OCI-LY7 (cell line): ENCODE measurements at regions not wholly inside any gene's neighbourhood (a gene's known extent, or its start where the extent isn't known, plus 50 kb on each side); places are given as distances from the start of the nearest gene placed in this dataset.
"Not testable (repeated sequence)": the region's sequence is repeated elsewhere in the genome, so short reads cannot be mapped to it uniquely, and the experiment has no call there.

Experiments used
- CTCF ChIP-seq: fragments of 200-600 bp; sonication (generic); conservative IDR thresholded peaks from 2 replicates; pipeline ENCODE4 v1.5.1; 2014; ENCODE audit warnings: mild to moderate bottlenecking, antibody characterized with exemption, low read length, moderate library complexity, mixed read lengths
- EZH2phosphoT487 ChIP-seq: fragments of 200-600 bp; sonication (generic); IDR thresholded peaks from 2 replicates; pipeline ENCODE4 v1.6.1; 2018; ENCODE audit warnings: low read depth, borderline replicate concordance, mild to moderate bottlenecking, mixed run types, antibody characterized with exemption, low read length, moderate library complexity, mixed read lengths

- peak; percentile 69 for TF ChIP-seq CTCF
- TF ChIP-seq EZH2phosphoT487: not testable (repeated sequence)
Observed at GRCh38 chr16:16593156-16593863, 214.4 kb downstream of the NPIPA7 start.
